Keratinocyte (primary cell): ENCODE measurements at regions not wholly inside any gene's neighbourhood (a gene's known extent, or its start where the extent isn't known, plus 50 kb on each side); places are given as distances from the start of the nearest gene placed in this dataset.

Experiments used
- CTCF ChIP-seq, 3 experiments: IDR thresholded peaks in 1 of 3; conservative IDR thresholded peaks in 1 of 3; optimal IDR thresholded peaks in 1 of 3; 2 replicates in 2 of 3; 3 replicates in 1 of 3; pipeline versions ENCODE3 to v1.5.1; 2011; ENCODE audit warnings: low read length in 3 of 3, mild to moderate bottlenecking in 3 of 3, moderate library complexity in 2 of 3, control low read depth in 1 of 3, inconsistent platforms in 1 of 3; ENCODE audit not compliant: insufficient read depth in 2 of 3; ENCODE audit errors: extremely low read depth in 1 of 3
- EZH2 ChIP-seq: IDR thresholded peaks from one replicate; pipeline ENCODE4 v1.6.1; 2012; ENCODE audit warnings: inconsistent platforms, mild to moderate bottlenecking, low read length, moderate library complexity

GRCh38 chr3:72274493-72275330 lies 489.8 kb upstream of the PROK2 start:
- TF ChIP-seq CTCF (optimal IDR thresholded peaks at IDR 0.05 in 1 of 3, IDR thresholded peaks at IDR 0.05 in 1 of 3, conservative IDR thresholded peaks at IDR 0.05 in 1 of 3; ENCODE audit: extremely low read depth in 1 of 3, insufficient read depth in 2 of 3, low read length in 3 of 3) (no peak), EZH2 (no peak)
